Right atrium auricular region (tissue), 2 donors: ENCODE measurements at regions not wholly inside any gene's neighbourhood (a gene's known extent, or its start where the extent isn't known, plus 50 kb on each side); places are given as distances from the start of the nearest gene placed in this dataset.

Experiments used
- DNase-seq: peaks from one replicate; pipeline ENCODE4 v3.0.0-alpha.2; 2019; ENCODE audit warnings: low spot score
- H3K27ac ChIP-seq, 2 donors: fragments of 200-600 bp; sonication (generic); 1 replicate in 1 of 2; 2 replicates in 1 of 2; pipeline ENCODE4 v1.5.1; 2016 to 2019
- H3K27me3 ChIP-seq, 2 donors: fragments of 200-600 bp; sonication (generic); one replicate each; pipeline versions ENCODE4 v1.5.1 to v1.6.0; 2017 to 2019
- H3K36me3 ChIP-seq: fragments of 200-600 bp; sonication (generic); one replicate; pipeline ENCODE4 v1.5.1; 2016
- H3K4me1 ChIP-seq, 2 donors: fragments of 200-600 bp; sonication (generic); one replicate each; pipeline versions ENCODE4 v1.5.1 to v1.6.0; 2017 to 2019
- H3K4me3 ChIP-seq, 2 donors: fragments of 200-600 bp; sonication (generic); 1 replicate in 1 of 2; 2 replicates in 1 of 2; pipeline ENCODE4 v1.5.1; 2017 to 2019; ENCODE audit warnings: mild to moderate bottlenecking in 1 of 2, moderate library complexity in 1 of 2
- H3K9me3 ChIP-seq, 2 donors: fragments of 200-600 bp; sonication (generic); one replicate each; pipeline ENCODE4 v1.5.1; 2019
- TF ChIP-seq, protein P1 (sequence below), 2 donors: fragments of 200-600 bp; sonication (generic); IDR thresholded peaks; one replicate each; pipeline ENCODE4 v1.5.1; 2019; ENCODE audit warnings: antibody characterized with exemption in 2 of 2

DNA sequence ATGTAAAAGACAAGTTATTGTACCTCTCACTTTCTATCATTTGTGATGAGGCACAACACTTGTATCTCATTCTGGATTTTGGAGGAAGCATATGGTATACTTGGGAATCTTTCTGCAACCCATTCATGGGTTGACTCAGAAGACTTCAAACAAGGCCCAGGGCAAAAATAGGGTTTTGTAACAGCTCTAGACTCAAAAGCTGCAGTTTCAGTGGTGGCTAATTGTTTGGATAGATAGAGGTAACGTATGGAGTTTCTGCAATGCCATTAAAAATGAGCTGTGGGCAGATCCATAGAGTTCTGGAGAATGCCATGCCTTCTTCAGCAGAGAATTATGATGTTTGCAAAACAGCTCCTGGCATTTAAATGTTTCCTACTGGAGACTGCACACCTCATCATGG lies 279.6 kb upstream of the VLDLR start:
- H3K27ac ChIP-seq: no peak overlapping the region
- no peaks in the 10 kb centered on the region for H3K36me3 ChIP-seq
- H3K27me3 ChIP-seq: no peaks in the 10 kb centered on the region
- H3K4me3 ChIP-seq: no peak overlapping the region
- DNase-seq: no peak
- TF ChIP-seq, protein P1, sequence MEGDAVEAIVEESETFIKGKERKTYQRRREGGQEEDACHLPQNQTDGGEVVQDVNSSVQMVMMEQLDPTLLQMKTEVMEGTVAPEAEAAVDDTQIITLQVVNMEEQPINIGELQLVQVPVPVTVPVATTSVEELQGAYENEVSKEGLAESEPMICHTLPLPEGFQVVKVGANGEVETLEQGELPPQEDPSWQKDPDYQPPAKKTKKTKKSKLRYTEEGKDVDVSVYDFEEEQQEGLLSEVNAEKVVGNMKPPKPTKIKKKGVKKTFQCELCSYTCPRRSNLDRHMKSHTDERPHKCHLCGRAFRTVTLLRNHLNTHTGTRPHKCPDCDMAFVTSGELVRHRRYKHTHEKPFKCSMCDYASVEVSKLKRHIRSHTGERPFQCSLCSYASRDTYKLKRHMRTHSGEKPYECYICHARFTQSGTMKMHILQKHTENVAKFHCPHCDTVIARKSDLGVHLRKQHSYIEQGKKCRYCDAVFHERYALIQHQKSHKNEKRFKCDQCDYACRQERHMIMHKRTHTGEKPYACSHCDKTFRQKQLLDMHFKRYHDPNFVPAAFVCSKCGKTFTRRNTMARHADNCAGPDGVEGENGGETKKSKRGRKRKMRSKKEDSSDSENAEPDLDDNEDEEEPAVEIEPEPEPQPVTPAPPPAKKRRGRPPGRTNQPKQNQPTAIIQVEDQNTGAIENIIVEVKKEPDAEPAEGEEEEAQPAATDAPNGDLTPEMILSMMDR (IDR thresholded peaks at IDR 0.05): no peak
- peaks cover 0 to 4% of the 10 kb centered on the region in 2 donors for H3K4me1 ChIP-seq
- no peaks in the 10 kb centered on the region for H3K9me3 ChIP-seq

DNA sequence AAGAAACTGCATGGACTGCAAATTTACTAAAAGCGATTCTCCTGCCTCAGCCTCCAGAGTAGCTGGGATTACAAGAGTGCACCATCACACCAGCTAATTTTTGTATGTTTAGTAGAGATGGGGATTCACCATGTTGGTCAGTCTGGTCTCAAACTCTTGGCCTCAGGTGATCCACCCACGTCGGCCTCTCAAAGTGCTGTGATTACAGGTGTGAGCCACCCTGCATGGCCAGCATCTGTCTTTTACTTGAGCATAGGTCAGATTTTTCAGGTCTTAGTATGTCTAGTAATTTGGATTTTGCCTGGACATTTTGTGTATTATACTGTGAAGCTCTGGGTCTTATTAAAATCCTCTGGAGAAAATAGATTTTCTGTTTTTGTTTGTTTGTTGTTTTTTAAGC lies 277.8 kb upstream of the VLDLR start:
- Histone ChIP-seq H3K9me3 (no peaks in the 10 kb centered on the region), H3K4me3 (no peak overlapping the region), H3K27me3 (no peaks in the 10 kb centered on the region), H3K27ac (no peak overlapping the region), H3K36me3 (no peaks in the 10 kb centered on the region), H3K4me1 (peaks cover 0 to 4% of the 10 kb centered on the region in 2 donors)
- DNase-seq: no peak
- TF ChIP-seq, protein P1 (IDR thresholded peaks at IDR 0.05): no peak

DNA sequence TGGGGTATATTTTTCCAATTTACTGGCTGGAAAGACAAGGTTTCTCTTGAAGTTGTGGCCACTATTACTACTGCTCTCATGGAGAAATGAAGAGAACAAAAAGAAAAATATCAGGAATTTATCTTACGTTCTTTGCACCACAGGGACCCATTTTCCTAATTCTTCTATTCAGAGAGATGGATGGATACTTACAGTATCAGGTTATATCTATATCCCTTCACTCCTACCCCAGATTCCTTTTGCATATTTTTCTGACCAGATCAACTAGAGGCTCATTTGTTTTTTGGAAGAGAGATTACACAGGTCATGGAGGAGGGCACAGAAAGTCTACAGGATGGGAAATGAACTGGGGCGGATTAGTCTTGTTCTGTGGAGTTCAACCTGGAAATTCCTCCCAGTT lies 277.2 kb upstream of the VLDLR start:
- H3K4me3 ChIP-seq: no peak overlapping the region
- H3K4me1 ChIP-seq: peaks cover 0 to 4% of the 10 kb centered on the region in 2 donors
- no peaks in the 10 kb centered on the region for H3K9me3 ChIP-seq

DNA sequence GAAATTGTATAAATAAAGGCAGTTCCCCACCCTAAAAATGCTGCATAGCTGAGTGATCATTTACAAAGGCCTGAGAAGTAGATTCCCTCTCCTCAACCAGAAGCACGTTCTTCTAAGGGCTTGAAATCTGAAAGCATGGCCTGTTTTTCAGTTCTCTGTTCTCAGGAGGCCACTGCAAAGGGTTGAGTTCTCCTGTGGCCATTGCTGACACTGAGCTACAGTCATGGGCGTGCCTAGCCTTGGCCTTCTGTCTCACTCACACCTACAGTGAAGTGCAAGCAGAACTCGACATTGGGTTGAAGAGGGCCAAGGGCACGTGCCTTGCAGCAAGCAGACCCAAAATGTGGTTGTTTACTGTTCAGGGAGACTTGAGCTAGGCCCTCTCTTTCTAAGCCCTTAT lies 276.6 kb upstream of the VLDLR start:
- no peak for DNase-seq
- Histone ChIP-seq H3K27me3 (no peaks in the 10 kb centered on the region), H3K4me3 (no peak overlapping the region), H3K36me3 (no peaks in the 10 kb centered on the region), H3K27ac (peak overlapping the region in 1 of 2 donors; percentile 6), H3K9me3 (no peaks in the 10 kb centered on the region), H3K4me1 (peaks cover 0 to 4% of the 10 kb centered on the region in 2 donors)
- TF ChIP-seq, protein P1 (IDR thresholded peaks at IDR 0.05): no peak

More for the DNA sequence above, 277.2 kb upstream of the VLDLR start:
- no peak for DNase-seq
- H3K36me3 ChIP-seq: no peaks in the 10 kb centered on the region
- H3K27ac ChIP-seq: no peak overlapping the region
- H3K27me3 ChIP-seq: no peaks in the 10 kb centered on the region
- TF ChIP-seq, protein P1 (IDR thresholded peaks at IDR 0.05): no peak

DNA sequence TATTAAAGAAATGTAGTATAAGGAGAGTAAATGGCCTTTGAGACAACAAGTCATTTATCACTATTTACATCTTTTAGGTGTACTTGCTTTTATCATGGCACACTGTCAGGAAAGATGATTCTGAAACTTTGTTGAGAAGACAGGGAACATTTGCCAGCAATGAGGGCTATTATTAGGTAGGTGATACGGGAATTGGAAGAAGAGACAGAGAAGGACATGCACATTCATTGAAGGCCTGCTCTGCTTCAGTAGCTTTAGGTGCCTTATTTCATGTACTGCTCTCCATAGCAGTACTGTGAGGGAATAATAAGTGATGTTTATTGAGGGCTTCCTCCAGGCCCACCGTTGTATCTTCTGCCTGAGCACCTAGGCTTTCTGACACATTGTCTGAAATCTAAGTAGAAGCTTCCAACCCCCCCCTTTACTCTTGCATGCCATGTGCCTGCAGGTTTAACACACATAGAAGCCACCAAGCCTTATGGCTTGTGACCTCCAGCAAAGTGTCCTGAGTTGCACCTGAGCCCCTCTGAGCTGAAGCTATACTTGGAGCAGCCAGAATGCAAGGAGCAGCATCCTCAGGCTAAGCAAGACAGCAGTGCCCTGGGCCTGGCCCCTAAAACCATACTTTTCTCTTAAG lies 275.2 kb upstream of the VLDLR start:
- no peaks in the 10 kb centered on the region for H3K36me3 ChIP-seq
- H3K27ac ChIP-seq: peak overlapping the region in 1 of 2 donors; percentile 6
- H3K27me3 ChIP-seq: no peaks in the 10 kb centered on the region
- H3K4me3 ChIP-seq: no peak overlapping the region
- H3K4me1 ChIP-seq: peaks cover 0 to 4% of the 10 kb centered on the region in 2 donors
- H3K9me3 ChIP-seq: no peaks in the 10 kb centered on the region
- DNase-seq: no peak
- TF ChIP-seq, protein P1 (IDR thresholded peaks at IDR 0.05): no peak

DNA sequence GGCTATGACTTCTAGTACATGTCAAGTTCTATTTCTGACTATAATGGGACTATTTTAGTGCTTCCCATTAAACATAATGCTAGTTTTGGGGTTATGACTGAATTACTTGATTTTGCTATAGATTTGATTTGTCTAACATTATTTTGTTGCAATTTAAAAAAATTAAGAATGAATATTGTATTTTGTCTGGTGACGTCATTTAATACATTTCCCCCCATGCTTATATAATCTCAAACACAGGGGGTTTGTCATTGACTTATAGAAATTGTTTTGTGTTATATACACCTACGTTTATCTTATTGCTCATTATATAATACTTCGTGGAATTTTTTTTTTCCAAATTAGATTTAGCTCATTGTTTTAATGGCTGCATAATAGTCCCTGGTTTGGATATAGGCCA lies 270.3 kb upstream of the VLDLR start:
- Histone ChIP-seq H3K27ac (no peak overlapping the region), H3K4me1 (no peaks in the 10 kb centered on the region), H3K9me3 (no peaks in the 10 kb centered on the region), H3K4me3 (no peak overlapping the region), H3K27me3 (no peaks in the 10 kb centered on the region), H3K36me3 (no peaks in the 10 kb centered on the region)
- TF ChIP-seq, protein P1 (IDR thresholded peaks at IDR 0.05): no peak
- no peak for DNase-seq
